ENCODE measurements at regions not wholly inside any gene's neighbourhood (a gene's known extent, or its start where the extent isn't known, plus 50 kb on each side); places are given as distances from the start of the nearest gene placed in this dataset.
"Not testable (repeated sequence)": the region's sequence is repeated elsewhere in the genome, so short reads cannot be mapped to it uniquely, and the experiment has no call there.

GRCh38 chr5:112522891-112523673, 104.0 kb upstream of the EPB41L4A start:
- not testable (repeated sequence) for H3K4me1 ChIP-seq (ENCODE audit: insufficient read depth); H3K27ac ChIP-seq (ENCODE audit: low read depth); DNase-seq (ENCODE audit: extremely low spot score); H3K4me3 ChIP-seq (ENCODE audit: low read depth, low read length); H3K36me3 ChIP-seq (ENCODE audit: insufficient read depth)
- 86% methylated on average over 9 of the region's 9 CpGs for WGBS

DNA sequence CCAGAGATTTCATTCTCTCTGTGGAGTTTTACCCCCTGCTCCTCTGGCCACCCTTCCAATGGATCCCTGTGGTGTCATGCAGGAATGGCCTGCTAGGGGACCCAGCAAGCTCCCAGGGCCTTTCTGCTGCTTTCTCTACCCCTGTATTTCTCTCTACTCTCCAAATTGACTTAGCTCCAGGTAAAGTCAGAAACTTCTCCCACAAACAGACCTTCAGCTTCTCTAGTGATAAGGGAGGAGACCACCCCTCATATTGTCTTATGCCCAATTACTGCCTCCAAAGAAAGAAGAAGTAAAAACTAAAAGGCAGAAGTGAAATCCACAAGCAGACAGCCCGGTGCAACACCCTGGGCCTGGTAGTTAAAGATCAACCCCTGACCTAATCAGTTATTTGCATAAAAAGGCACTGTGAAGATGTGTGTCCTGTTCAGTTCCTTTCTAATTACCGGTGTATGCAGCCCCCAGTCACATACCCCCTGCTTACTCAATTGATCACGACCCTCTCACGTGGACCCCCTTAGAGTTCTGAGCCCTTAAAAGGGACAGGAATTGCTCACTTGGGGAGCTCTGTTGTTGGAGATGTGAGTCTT, 104.7 kb upstream of the EPB41L4A start:
- H3K4me3 ChIP-seq (ENCODE audit: low read depth, low read length); H3K27ac ChIP-seq (ENCODE audit: low read depth); DNase-seq (ENCODE audit: extremely low spot score); H3K36me3 ChIP-seq (ENCODE audit: insufficient read depth); H3K4me1 ChIP-seq (ENCODE audit: insufficient read depth): not testable (repeated sequence)
- 82% methylated on average over 4 of the region's 4 CpGs for WGBS

- H3K27ac ChIP-seq (ENCODE audit: low read depth): no peak overlapping the region
- no peaks in the 10 kb centered on the region for H3K36me3 ChIP-seq (ENCODE audit: insufficient read depth)
- DNase-seq (ENCODE audit: extremely low spot score): no peak
- H3K4me1 ChIP-seq (ENCODE audit: insufficient read depth): no peaks in the 10 kb centered on the region
- WGBS: 95% methylated on average over 6 of the region's 6 CpGs
- no peak overlapping the region for H3K4me3 ChIP-seq (ENCODE audit: low read depth, low read length)
Observed at GRCh38 chr5:112525217-112525616, 106.1 kb upstream of the EPB41L4A start.

DNA sequence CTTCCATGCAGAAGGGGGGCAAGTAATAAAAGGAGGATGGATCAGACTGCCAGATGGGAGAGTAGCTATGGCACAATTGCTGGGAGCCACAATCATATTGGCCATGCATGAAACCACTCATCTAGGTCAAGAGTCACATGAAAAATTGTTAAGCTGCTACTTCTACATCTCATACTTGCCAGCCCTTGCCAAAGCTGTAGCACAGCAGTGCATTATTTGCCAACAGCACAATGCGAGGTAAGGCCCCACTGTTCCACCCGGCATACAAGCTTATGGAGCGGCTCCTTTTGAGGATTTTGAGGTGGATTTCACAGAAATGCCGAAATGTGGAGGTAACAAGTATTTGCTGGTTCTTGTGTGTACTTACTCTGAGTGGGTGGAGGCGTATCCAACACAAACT, 109.9 kb upstream of the EPB41L4A start:
- DNase-seq (ENCODE audit: extremely low spot score): no peak
- Histone ChIP-seq H3K4me3 (ENCODE audit: low read depth, low read length) (no peak overlapping the region), H3K4me1 (ENCODE audit: insufficient read depth) (no peaks in the 10 kb centered on the region), H3K27ac (ENCODE audit: low read depth) (no peak overlapping the region), H3K36me3 (ENCODE audit: insufficient read depth) (no peaks in the 10 kb centered on the region)
- 96% methylated on average over 5 of the region's 5 CpGs for WGBS

DNA sequence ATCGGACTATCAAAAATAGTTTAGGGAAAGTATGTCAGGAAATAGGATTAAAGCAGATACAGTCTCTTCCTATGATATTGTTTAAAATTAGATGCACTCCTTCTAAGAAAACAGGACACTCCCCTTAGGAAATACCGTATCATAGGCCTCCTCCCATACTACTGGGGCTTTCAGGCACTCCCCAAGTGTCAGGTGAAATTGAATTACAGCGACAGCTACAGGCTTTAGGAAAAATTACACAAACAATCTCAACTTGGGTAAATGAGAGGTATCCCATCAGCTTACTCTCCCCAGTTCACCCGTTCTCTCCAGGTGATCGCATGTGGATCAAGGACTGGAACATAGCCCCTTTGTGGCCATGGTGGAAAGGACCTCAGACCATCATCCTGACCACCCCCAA, 110.4 kb upstream of the EPB41L4A start:
- 48% methylated on average over 5 of the region's 5 CpGs for WGBS
- no peak for DNase-seq (ENCODE audit: extremely low spot score)
- H3K4me3 ChIP-seq (ENCODE audit: low read depth, low read length): no peak overlapping the region
- H3K27ac ChIP-seq (ENCODE audit: low read depth): no peak overlapping the region
- H3K4me1 ChIP-seq (ENCODE audit: insufficient read depth): no peaks in the 10 kb centered on the region
- no peaks in the 10 kb centered on the region for H3K36me3 ChIP-seq (ENCODE audit: insufficient read depth)

- WGBS: 76% methylated on average over 5 of the region's 5 CpGs
- no peaks in the 10 kb centered on the region for H3K4me1 ChIP-seq (ENCODE audit: insufficient read depth)
- no peaks in the 10 kb centered on the region for H3K36me3 ChIP-seq (ENCODE audit: insufficient read depth)
- no peak overlapping the region for H3K4me3 ChIP-seq (ENCODE audit: low read depth, low read length)
- no peak for DNase-seq (ENCODE audit: extremely low spot score)
- no peak overlapping the region for H3K27ac ChIP-seq (ENCODE audit: low read depth)
Observed at GRCh38 chr5:112532654-112533360, 113.7 kb upstream of the EPB41L4A start.

GRCh38 chr5:112533362-112533761, 114.3 kb upstream of the EPB41L4A start:
- no peak overlapping the region for H3K4me3 ChIP-seq (ENCODE audit: low read depth, low read length)
- 39% methylated on average over 1 of the region's 1 CpG for WGBS
- no peak overlapping the region for H3K27ac ChIP-seq (ENCODE audit: low read depth)
- no peaks in the 10 kb centered on the region for H3K36me3 ChIP-seq (ENCODE audit: insufficient read depth)
- H3K4me1 ChIP-seq (ENCODE audit: insufficient read depth): no peaks in the 10 kb centered on the region
- no peak for DNase-seq (ENCODE audit: extremely low spot score)

DNA sequence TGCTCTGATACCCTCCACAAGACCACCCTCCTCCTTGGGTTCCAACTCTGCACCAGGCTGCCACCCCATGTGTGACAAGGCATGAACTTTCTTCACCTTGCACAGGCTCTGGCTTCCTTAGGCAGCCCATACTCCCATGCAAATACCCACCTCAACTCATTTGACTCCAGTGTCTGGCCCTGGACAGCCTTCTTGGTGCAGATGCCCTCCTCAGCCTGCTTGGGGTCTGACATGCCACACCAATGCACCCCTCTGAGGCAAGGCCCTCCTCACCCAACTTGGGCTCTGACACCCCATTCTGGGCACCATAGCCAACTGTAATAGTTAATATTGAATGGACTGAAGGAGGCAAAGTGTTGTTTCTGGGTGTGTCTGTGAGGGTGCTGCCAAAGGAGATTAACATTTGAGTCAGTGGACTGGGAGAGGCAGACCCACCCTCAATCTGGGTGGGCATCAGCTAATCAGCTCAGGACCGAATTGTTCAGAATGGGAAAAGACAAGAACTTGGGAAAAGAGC, 115.0 kb upstream of the EPB41L4A start:
- 76% methylated on average over 1 of the region's 1 CpG for WGBS
- DNase-seq (ENCODE audit: extremely low spot score): no peak
- no peak overlapping the region for H3K27ac ChIP-seq (ENCODE audit: low read depth)
- H3K4me3 ChIP-seq (ENCODE audit: low read depth, low read length): no peak overlapping the region
- no peaks in the 10 kb centered on the region for H3K4me1 ChIP-seq (ENCODE audit: insufficient read depth)
- H3K36me3 ChIP-seq (ENCODE audit: insufficient read depth): no peaks in the 10 kb centered on the region

DNA sequence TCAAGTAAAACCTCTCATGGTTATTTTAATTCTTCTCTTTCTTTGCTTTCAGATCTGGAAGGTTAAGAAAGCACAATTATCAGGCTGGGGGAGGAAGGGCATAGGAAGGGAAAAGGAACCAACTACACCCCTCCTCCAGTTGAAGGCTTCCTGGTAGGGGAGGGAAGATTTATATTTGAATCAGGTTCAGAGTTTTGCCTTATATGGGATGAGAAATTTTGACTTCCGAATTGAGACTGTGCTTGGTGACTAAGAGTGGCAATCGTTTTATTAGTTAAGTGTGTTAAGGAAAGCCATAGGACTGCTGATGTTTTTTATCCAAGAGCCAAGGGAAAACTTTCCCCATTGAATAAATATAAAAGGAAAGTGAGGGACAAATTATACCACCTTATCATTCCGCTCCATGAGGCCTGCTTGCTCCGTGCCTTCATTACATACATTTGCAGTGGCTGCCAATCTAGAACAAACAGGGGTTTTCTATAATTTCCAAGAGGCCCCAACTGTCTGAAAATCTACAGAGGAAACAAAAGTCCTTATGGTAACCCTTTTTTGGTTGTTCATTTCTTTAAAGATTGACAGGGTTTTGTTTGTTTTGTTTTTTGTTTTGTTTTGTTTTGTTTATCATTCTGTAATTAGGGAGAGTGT, 115.7 kb upstream of the EPB41L4A start:
- H3K4me3 ChIP-seq (ENCODE audit: low read depth, low read length): no peak overlapping the region
- H3K27ac ChIP-seq (ENCODE audit: low read depth): no peak overlapping the region
- H3K4me1 ChIP-seq (ENCODE audit: insufficient read depth): no peaks in the 10 kb centered on the region
- H3K36me3 ChIP-seq (ENCODE audit: insufficient read depth): no peaks in the 10 kb centered on the region
- no peak for DNase-seq (ENCODE audit: extremely low spot score)
- 77% methylated on average over 4 of the region's 4 CpGs for WGBS

DNA sequence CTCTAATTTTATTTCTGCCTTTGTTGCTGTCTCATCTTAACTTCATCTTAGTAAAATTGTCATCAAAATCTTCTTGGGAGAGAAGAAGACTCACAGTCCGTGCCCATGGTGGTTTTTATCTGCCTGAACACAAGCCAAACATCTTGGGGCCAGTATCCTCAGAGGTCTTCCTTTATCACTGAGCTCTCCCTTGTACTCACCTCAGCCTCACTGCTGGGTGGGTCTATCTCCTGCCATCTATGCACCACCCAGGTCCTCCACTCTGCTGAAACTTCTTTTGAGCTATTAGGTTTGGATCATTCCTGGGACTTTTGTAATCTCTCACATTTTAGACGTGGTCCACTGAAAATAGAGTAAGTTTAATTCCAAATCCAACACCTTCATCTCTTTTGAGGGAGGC, 116.3 kb upstream of the EPB41L4A start:
- Histone ChIP-seq H3K27ac (ENCODE audit: low read depth) (no peak overlapping the region), H3K4me1 (ENCODE audit: insufficient read depth) (no peaks in the 10 kb centered on the region), H3K4me3 (ENCODE audit: low read depth, low read length) (no peak overlapping the region), H3K36me3 (ENCODE audit: insufficient read depth) (no peaks in the 10 kb centered on the region)
- 57% methylated on average over 2 of the region's 2 CpGs for WGBS
- DNase-seq (ENCODE audit: extremely low spot score): no peak

DNA sequence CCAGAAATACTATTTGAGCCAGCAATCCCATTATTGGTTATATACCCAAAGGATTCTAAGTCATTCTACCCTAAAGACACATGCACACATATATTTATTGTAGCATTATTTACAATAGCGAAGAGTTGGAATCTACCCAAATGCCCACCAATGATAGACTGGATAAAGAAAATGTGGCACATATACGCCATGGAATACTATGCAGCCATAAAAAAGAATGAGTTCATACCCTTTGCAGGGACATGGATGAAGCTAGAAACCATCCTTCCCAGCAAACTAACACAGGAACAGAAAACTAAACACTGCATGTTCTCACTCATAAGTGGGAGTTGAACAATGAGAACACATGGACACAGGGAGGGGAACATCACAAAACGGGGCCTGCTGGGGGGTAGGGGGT, 125.5 kb upstream of the EPB41L4A start:
- H3K4me3 ChIP-seq (ENCODE audit: low read depth, low read length); H3K4me1 ChIP-seq (ENCODE audit: insufficient read depth); DNase-seq (ENCODE audit: extremely low spot score); H3K36me3 ChIP-seq (ENCODE audit: insufficient read depth); H3K27ac ChIP-seq (ENCODE audit: low read depth): not testable (repeated sequence)
- WGBS: 78% methylated on average over 3 of the region's 3 CpGs

GRCh38 chr5:112546946-112547592, 128.0 kb upstream of the EPB41L4A start:
- WGBS: 89% methylated on average over 4 of the region's 4 CpGs
- DNase-seq (ENCODE audit: extremely low spot score): no peak
- Histone ChIP-seq H3K36me3 (ENCODE audit: insufficient read depth) (no peaks in the 10 kb centered on the region), H3K27ac (ENCODE audit: low read depth) (no peak overlapping the region), H3K4me3 (ENCODE audit: low read depth, low read length) (no peak overlapping the region), H3K4me1 (ENCODE audit: insufficient read depth) (no peaks in the 10 kb centered on the region)

GRCh38 chr5:112548246-112548881, 129.3 kb upstream of the EPB41L4A start:
- Histone ChIP-seq H3K36me3 (ENCODE audit: insufficient read depth) (no peaks in the 10 kb centered on the region), H3K4me3 (ENCODE audit: low read depth, low read length) (no peak overlapping the region), H3K4me1 (ENCODE audit: insufficient read depth) (no peaks in the 10 kb centered on the region), H3K27ac (ENCODE audit: low read depth) (no peak overlapping the region)
- DNase-seq (ENCODE audit: extremely low spot score): no peak
- 21% methylated on average over 4 of the region's 4 CpGs for WGBS
